ENCODE measurements at regions not wholly inside any gene's neighbourhood (a gene's known extent, or its start where the extent isn't known, plus 50 kb on each side); places are given as distances from the start of the nearest gene placed in this dataset.
"Not testable (repeated sequence)": the region's sequence is repeated elsewhere in the genome, so short reads cannot be mapped to it uniquely, and the experiment has no call there.

DNA sequence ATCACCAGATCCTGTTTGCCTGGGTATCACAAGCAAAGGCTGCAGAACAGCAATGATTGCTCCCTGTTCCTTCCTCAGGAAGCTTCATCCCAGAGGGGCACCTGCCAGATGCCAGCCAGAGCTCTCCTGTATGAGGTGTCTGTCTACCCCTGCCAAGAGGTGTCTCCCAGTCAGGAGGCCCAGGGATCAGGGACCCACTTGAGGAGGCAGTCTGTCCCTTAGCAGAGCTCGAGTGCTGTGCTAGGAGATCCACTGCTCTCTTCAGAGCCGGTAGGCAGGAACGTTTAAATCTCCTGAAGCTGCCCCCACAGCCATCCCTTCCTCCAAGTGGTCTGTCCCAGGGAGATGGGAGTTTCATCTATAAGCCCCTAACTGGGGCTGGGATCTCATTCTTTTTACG is 294.6 kb downstream of the BCAT1 start:
- TF ChIP-seq CREB1 (CRISPR knock-in tag; IDR thresholded peaks at IDR 0.05); TP53 (CRISPR knock-in tag; IDR thresholded peaks at IDR 0.05); CTCF (IDR thresholded peaks at IDR 0.05); GABPB1 (CRISPR knock-in tag; IDR thresholded peaks at IDR 0.05); SP1 (CRISPR knock-in tag; conservative IDR thresholded peaks at IDR 0.05); ZNF281 (CRISPR knock-in tag; IDR thresholded peaks at IDR 0.05); JUN (CRISPR knock-in tag; IDR thresholded peaks at IDR 0.05); TCF7 (CRISPR knock-in tag; IDR thresholded peaks at IDR 0.05; ENCODE audit: low read depth); ZBTB21 (CRISPR knock-in tag; IDR thresholded peaks at IDR 0.05; ENCODE audit: borderline replicate concordance); OVOL2 (CRISPR knock-in tag; IDR thresholded peaks at IDR 0.05; ENCODE audit: borderline replicate concordance); MAX (CRISPR knock-in tag; IDR thresholded peaks at IDR 0.05); FOXK1 (CRISPR knock-in tag; IDR thresholded peaks at IDR 0.05): not testable (repeated sequence)

All from WTC11 (cell line).